Neural progenitor cell (in vitro differentiated cells): ENCODE measurements at regions not wholly inside any gene's neighbourhood (a gene's known extent, or its start where the extent isn't known, plus 50 kb on each side); places are given as distances from the start of the nearest gene placed in this dataset.

Source experiments
- DNase-seq: peaks from one replicate; pipeline ENCODE4 v3.0.0-alpha.2; 2016; ENCODE audit warnings: low spot score
- H2AFZ ChIP-seq: fragments of 200-600 bp; sonication (generic); replicated peaks from 2 replicates; pipeline ENCODE4 v1.6.1; 2016; ENCODE audit warnings: antibody characterized with exemption
- H3F3A ChIP-seq: fragments of 200-600 bp; sonication (generic); 2 replicates; pipeline ENCODE4 v1.6.1; 2016; ENCODE audit warnings: antibody characterized with exemption, low read depth
- H3K27ac ChIP-seq: fragments of 200-600 bp; sonication (generic); 2 replicates; pipeline ENCODE4 v1.5.1; 2016; ENCODE audit warnings: mild to moderate bottlenecking
- H3K27me3 ChIP-seq: fragments of 200-600 bp; sonication (generic); 2 replicates; pipeline ENCODE4 v1.6.1; 2016; ENCODE audit warnings: mild to moderate bottlenecking, moderate library complexity
- H3K36me3 ChIP-seq: fragments of 200-600 bp; sonication (generic); 2 replicates; pipeline ENCODE4 v1.5.1; 2016
- H3K4me1 ChIP-seq: fragments of 200-600 bp; sonication (generic); 2 replicates; pipeline ENCODE4 v1.6.1; 2016; ENCODE audit warnings: mixed run types
- H3K4me2 ChIP-seq: fragments of 200-600 bp; sonication (generic); 2 replicates; pipeline ENCODE4 v1.6.1; 2016
- H3K4me3 ChIP-seq: fragments of 200-600 bp; sonication (generic); 2 replicates; pipeline ENCODE4 v1.5.1; 2016
- H3K79me2 ChIP-seq: fragments of 200-600 bp; sonication (generic); 2 replicates; pipeline ENCODE4 v1.6.1; 2016; ENCODE audit warnings: low read depth
- H3K9ac ChIP-seq: fragments of 200-600 bp; sonication (generic); 2 replicates; pipeline ENCODE4 v1.6.1; 2016
- H3K9me3 ChIP-seq: fragments of 200-600 bp; sonication (generic); 2 replicates; pipeline ENCODE4 v1.5.1; 2016; ENCODE audit warnings: low read depth
- H4K20me1 ChIP-seq: fragments of 200-600 bp; sonication (generic); 2 replicates; pipeline ENCODE4 v1.6.1; 2016; ENCODE audit warnings: low read depth
- H3K27ac Mint-ChIP-seq: 3 replicates; pipeline ENCODE4 v1.8.0; 2021; ENCODE audit warnings: mixed read lengths
- H3K27me3 Mint-ChIP-seq: 2 replicates; pipeline ENCODE4 v1.8.0; 2022; ENCODE audit warnings: low read depth, mild to moderate bottlenecking, inconsistent platforms, moderate library complexity, mixed read lengths; ENCODE audit not compliant: insufficient read depth
- H3K36me3 Mint-ChIP-seq: 3 replicates; pipeline ENCODE4 v1.8.0; 2021; ENCODE audit warnings: mixed read lengths
- H3K4me1 Mint-ChIP-seq: 3 replicates; pipeline ENCODE4 v1.8.0; 2021; ENCODE audit warnings: mixed read lengths
- H3K4me3 Mint-ChIP-seq: 3 replicates; pipeline ENCODE4 v1.8.0; 2021; ENCODE audit warnings: mild to moderate bottlenecking, moderate library complexity, mixed read lengths
- H3K9me3 Mint-ChIP-seq: 3 replicates; pipeline ENCODE4 v1.8.0; 2020; ENCODE audit warnings: mixed read lengths
- EZH2 ChIP-seq: fragments of 200-600 bp; sonication (generic); IDR thresholded peaks from 2 replicates; pipeline ENCODE4 v1.6.1; 2017; ENCODE audit warnings: antibody characterized with exemption, mild to moderate bottlenecking, moderate library complexity
- EZH2phosphoT487 ChIP-seq: fragments of 200-600 bp; sonication (generic); IDR thresholded peaks from 2 replicates; pipeline ENCODE4 v1.6.1; 2017; ENCODE audit warnings: antibody characterized with exemption
- TF ChIP-seq, protein P1 (sequence below): fragments of 200-600 bp; sonication (generic); IDR thresholded peaks from 2 replicates; pipeline ENCODE4 v1.5.1; 2017; ENCODE audit warnings: antibody characterized with exemption, mild to moderate bottlenecking

DNA sequence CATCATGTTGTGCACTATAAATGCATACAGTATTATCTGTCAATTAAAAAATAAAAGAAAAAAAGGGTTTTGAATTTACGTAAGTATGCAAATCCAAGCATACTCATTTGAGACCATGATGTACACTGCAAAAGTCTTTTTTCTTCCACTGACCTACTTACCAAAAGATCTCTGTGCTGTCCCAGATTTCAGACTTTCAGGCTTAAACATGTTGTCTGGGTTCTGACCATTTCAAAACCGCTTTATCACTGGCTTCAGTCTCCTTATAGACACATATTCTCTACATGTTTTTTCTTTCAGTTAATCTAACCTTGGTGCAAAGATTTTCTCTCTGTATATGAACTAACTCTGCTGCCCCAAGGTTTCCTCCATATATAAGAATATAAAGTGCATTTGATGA is 58.6 kb upstream of the CXCL8 start:
- no peak for DNase-seq
- Mint-ChIP-seq H3K36me3 (no peaks in the 10 kb centered on the region), H3K4me1 (peaks cover under 1% of the 10 kb centered on the region)

DNA sequence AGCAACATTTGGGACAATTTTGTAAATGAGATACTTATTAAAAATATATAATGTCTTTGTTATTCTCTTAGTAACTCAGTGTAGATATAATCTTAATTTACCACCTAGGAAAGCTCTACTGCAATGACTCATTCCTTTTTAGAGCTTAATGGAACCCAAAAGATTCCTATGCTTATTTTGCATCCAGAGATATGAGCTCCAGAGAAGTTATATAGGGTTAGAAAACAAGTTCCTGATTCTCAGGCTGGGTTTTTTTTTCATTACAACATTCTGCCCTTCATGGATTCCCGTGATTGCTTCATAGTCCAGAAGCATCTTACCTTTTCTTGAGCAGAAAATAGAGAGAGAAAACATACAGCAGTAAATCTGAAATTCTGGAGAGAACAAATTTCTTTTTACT is 57.9 kb upstream of the CXCL8 start:
- DNase-seq, result no peak
- H3K36me3 ChIP-seq, result no peaks in the 10 kb centered on the region

More for the DNA sequence above, 58.6 kb upstream of the CXCL8 start:
- no peaks in the 10 kb centered on the region for H3K79me2 ChIP-seq
- no peaks in the 10 kb centered on the region for H3F3A ChIP-seq
- peaks cover 2% of the 10 kb centered on the region for H3K27me3 Mint-ChIP-seq
- TF ChIP-seq EZH2phosphoT487, result no peak
- TF ChIP-seq, protein P1, sequence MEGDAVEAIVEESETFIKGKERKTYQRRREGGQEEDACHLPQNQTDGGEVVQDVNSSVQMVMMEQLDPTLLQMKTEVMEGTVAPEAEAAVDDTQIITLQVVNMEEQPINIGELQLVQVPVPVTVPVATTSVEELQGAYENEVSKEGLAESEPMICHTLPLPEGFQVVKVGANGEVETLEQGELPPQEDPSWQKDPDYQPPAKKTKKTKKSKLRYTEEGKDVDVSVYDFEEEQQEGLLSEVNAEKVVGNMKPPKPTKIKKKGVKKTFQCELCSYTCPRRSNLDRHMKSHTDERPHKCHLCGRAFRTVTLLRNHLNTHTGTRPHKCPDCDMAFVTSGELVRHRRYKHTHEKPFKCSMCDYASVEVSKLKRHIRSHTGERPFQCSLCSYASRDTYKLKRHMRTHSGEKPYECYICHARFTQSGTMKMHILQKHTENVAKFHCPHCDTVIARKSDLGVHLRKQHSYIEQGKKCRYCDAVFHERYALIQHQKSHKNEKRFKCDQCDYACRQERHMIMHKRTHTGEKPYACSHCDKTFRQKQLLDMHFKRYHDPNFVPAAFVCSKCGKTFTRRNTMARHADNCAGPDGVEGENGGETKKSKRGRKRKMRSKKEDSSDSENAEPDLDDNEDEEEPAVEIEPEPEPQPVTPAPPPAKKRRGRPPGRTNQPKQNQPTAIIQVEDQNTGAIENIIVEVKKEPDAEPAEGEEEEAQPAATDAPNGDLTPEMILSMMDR, result no peak
- TF ChIP-seq EZH2, result no peak
- H3K4me1 ChIP-seq, result no peaks in the 10 kb centered on the region
- H3K27me3 ChIP-seq, result no peaks in the 10 kb centered on the region
- H3K36me3 ChIP-seq, result no peaks in the 10 kb centered on the region
- H3K9me3 ChIP-seq, result no peaks in the 10 kb centered on the region
- no peak overlapping the region for H3K9ac ChIP-seq
- no peak overlapping the region for H3K4me3 Mint-ChIP-seq
- no peaks in the 10 kb centered on the region for H3K9me3 Mint-ChIP-seq
- H3K27ac ChIP-seq, result no peak overlapping the region
- H2AFZ ChIP-seq, result no peak overlapping the region
- H3K27ac Mint-ChIP-seq, result no peak overlapping the region
- H4K20me1 ChIP-seq, result no peaks in the 10 kb centered on the region
- no peak overlapping the region for H3K4me3 ChIP-seq
- H3K4me2 ChIP-seq, result no peak overlapping the region

DNA sequence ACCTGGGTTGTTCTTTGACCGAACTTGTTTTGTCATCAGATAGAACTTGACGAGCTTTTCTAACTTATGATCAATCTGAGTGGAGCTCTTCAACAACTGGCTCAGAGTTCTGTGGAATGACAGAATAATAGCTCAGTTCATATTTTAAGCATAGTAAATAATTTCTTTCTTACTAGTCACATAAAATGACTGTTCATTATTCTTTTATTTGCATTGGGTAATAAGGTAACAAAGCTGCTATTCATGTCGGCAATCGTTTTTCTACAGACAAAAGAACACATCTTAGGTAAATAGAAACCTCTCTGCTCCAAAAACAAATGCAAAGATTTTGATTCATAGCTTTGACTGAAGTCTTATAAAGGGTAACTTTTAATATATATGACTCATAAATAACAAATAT is 57.3 kb upstream of the CXCL8 start:
- H3K27ac Mint-ChIP-seq, result no peak overlapping the region

More for the DNA sequence above, 57.9 kb upstream of the CXCL8 start:
- Histone ChIP-seq H3K4me2 (no peak overlapping the region), H3F3A (no peaks in the 10 kb centered on the region), H3K4me3 (no peak overlapping the region), H3K9me3 (no peaks in the 10 kb centered on the region), H3K79me2 (no peaks in the 10 kb centered on the region), H3K9ac (no peak overlapping the region), H2AFZ (no peak overlapping the region), H3K27ac (no peak overlapping the region), H4K20me1 (no peaks in the 10 kb centered on the region), H3K4me1 (no peaks in the 10 kb centered on the region), H3K27me3 (no peaks in the 10 kb centered on the region)
- Mint-ChIP-seq H3K9me3 (no peaks in the 10 kb centered on the region), H3K4me1 (no peaks in the 10 kb centered on the region), H3K4me3 (no peak overlapping the region), H3K36me3 (no peaks in the 10 kb centered on the region), H3K27ac (no peak overlapping the region), H3K27me3 (peaks cover 2% of the 10 kb centered on the region)
- TF ChIP-seq, protein P1, result no peak
- TF ChIP-seq EZH2phosphoT487, result no peak
- no peak for TF ChIP-seq EZH2

More for the DNA sequence above, 57.3 kb upstream of the CXCL8 start:
- no peaks in the 10 kb centered on the region for H3K9me3 Mint-ChIP-seq
- H3K79me2 ChIP-seq, result no peaks in the 10 kb centered on the region
- no peaks in the 10 kb centered on the region for H3K9me3 ChIP-seq
- no peaks in the 10 kb centered on the region for H3K27me3 ChIP-seq
- no peak for TF ChIP-seq EZH2phosphoT487
- TF ChIP-seq, protein P1, result no peak
- no peak for TF ChIP-seq EZH2
- no peak overlapping the region for H3K4me3 Mint-ChIP-seq
- no peak overlapping the region for H3K9ac ChIP-seq
- H3K4me3 ChIP-seq, result no peak overlapping the region
- H4K20me1 ChIP-seq, result no peaks in the 10 kb centered on the region
- H3F3A ChIP-seq, result no peaks in the 10 kb centered on the region
- H2AFZ ChIP-seq, result no peak overlapping the region
- no peaks in the 10 kb centered on the region for H3K4me1 Mint-ChIP-seq
- no peak for DNase-seq
- H3K27ac ChIP-seq, result no peak overlapping the region
- H3K27me3 Mint-ChIP-seq, result no peaks in the 10 kb centered on the region
- H3K36me3 ChIP-seq, result no peaks in the 10 kb centered on the region
- no peak overlapping the region for H3K4me2 ChIP-seq
- H3K36me3 Mint-ChIP-seq, result no peaks in the 10 kb centered on the region
- no peaks in the 10 kb centered on the region for H3K4me1 ChIP-seq
